ENCODE measurements at regions not wholly inside any gene's neighbourhood (a gene's known extent, or its start where the extent isn't known, plus 50 kb on each side); places are given as distances from the start of the nearest gene placed in this dataset.

- no peak for DNase-seq (ENCODE audit: low read depth)
Measured at GRCh38 chr5:23367874-23368273, 139.5 kb upstream of the PRDM9 start.

DNA sequence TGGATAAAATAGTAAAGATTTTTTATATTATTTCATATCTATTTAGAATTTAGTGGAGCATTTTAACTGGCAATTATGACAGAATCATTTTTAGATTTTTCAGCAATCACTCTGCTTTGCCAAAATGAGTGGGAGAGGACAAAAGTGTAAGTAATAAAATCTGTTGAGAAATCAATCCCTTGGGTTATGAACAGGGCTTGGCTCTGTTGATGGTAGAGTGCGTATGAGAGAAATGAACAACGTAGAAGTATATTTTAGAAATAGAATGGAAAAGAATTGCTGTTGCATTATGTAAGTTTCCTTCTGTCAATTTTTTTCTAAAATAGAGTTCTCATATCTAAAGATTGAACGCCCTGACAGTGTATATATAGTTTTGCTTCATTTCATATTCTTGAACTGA lies 154.1 kb upstream of the PRDM9 start:
- DNase-seq (ENCODE audit: low read depth), result no peak

GRCh38 chr5:23352446-23352845 lies 155.0 kb upstream of the PRDM9 start:
- peak; percentile 11 for DNase-seq (ENCODE audit: low read depth)

DNA sequence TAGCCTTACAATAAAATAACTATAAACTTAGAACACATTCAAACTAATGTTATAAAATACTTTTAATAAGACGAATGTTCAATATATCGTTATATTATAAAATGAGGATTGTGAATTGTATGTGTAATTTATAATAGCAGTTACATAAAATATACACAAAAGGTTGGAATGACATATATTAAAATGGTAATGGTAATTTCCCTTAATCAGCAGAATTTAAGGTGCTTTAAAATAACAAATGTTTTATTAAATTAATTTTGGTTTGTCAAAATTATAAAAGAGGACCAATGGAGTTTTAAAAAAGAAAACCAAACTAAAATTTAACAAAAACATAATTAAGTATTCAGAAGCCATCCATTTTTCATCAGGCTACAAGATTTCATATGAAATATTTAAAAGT lies 164.3 kb upstream of the PRDM9 start:
- DNase-seq (ENCODE audit: low read depth), result no peak

- no peak for DNase-seq (ENCODE audit: low read depth)
Measured at GRCh38 chr5:23332650-23333251, 174.7 kb upstream of the PRDM9 start.

- no peak for DNase-seq (ENCODE audit: low read depth)
Measured at GRCh38 chr5:23330726-23331125, 176.7 kb upstream of the PRDM9 start.

GRCh38 chr5:23319901-23320300 lies 187.5 kb upstream of the PRDM9 start:
- DNase-seq (ENCODE audit: low read depth), result no peak

- no peak for DNase-seq (ENCODE audit: low read depth)
Measured at GRCh38 chr5:23318960-23319359, 188.4 kb upstream of the PRDM9 start.

DNA sequence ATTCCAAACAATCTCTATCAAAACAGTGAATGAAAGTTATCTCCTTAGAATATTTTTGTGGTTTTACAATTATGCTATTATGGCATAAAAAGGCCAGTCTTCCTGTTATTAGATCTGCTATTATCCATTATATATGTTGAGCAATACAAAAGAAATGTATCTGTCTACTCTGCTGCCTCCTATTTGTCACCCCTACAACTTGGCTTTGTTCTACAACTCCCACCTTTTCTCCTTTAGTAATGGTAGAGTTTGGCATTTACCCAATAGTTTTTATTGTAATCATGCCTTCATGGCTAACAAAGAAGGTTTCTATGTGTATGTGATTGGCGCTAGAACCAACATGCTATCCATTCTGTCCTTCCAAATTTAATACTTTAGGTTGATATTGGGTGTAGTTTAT lies 189.2 kb upstream of the PRDM9 start:
- no peak for DNase-seq (ENCODE audit: low read depth)

- no peak for DNase-seq (ENCODE audit: low read depth)
Measured at GRCh38 chr5:23316060-23316591, 191.3 kb upstream of the PRDM9 start.

DNA sequence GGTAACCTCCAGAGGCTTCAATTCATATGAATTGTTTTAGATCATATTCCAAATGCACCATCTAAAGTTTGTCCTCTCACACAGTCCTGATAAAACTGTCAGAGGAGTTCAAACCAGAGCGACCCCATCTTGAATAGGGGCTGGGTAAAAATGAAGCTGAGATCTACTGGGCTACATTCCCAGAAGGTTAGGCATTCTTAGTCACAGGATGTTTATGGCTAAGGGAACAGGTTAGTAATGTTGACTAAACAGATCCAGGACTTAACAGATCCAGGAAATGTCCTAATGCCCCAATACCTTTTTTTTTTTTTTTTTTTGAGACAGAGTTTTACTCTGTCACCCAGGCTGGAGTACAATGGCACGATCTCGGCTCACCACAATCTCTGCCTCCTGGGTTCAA lies 192.6 kb upstream of the PRDM9 start:
- DNase-seq (ENCODE audit: low read depth), result no peak

DNA sequence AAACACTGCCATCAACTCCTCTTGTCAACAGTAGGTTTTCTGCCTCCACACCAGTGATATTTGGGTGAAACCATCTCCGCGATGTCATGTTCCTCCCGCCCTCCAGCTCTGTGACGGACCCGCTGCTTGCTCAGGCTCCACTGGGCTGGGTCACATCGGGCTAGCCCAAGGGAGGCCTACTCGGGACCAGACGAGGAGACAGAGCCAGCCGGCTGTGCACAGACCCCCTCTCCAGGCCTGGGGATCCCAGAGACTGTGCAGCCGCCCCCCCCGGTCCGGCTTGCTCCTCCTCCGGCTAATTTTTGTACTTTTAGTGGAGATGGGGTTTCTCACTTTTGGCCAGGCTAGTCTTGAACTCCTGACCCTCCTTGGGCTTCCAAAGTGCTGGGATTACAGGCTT lies 202.4 kb upstream of the PRDM9 start:
- no peak for DNase-seq (ENCODE audit: low read depth)

DNA sequence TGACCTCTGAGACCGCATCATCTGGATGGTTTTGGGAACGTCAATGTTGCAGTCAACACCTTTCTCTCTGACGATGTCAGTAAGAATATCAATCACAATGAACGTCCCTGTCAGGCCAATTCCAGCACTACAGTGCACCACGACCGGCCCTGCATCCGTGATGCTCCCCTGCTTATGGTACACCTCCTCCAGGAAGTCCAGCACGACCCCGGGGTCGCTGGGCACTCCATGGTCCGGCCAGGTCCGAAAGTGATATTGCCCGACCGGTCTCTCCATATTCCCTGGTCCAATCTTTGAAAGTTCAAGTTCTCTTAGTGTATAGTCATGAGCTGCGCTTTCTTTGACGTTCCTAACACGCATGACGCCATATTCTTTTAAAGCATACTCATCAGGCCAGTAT lies 203.6 kb upstream of the PRDM9 start:
- no peak for DNase-seq (ENCODE audit: low read depth)

GRCh38 chr5:23303435-23303834 lies 204.0 kb upstream of the PRDM9 start:
- no peak for DNase-seq (ENCODE audit: low read depth)

- DNase-seq (ENCODE audit: low read depth), result no peak
Measured at GRCh38 chr5:23302438-23302837, 205.0 kb upstream of the PRDM9 start.

DNA sequence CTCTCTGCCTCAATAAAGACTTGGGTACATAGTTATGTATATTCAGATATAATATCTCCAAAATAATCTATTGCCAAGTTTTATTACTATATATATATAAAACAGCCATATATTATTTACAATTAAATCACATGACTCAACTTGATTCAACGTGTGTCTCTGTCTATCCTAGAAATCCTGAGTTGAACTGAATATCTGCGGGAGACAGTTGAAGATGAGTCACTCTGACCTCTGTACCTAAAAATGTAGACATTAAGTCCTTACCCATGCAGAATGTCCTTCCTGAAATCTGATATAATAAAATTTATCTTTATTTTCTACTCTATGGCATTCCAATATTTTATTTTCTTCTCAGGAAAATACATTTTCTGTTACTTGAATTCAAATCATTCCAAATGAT lies 218.2 kb upstream of the PRDM9 start:
- DNase-seq (ENCODE audit: low read depth), result no peak

- DNase-seq (ENCODE audit: low read depth), result no peak
Measured at GRCh38 chr5:23284656-23285055, 222.8 kb upstream of the PRDM9 start.

DNA sequence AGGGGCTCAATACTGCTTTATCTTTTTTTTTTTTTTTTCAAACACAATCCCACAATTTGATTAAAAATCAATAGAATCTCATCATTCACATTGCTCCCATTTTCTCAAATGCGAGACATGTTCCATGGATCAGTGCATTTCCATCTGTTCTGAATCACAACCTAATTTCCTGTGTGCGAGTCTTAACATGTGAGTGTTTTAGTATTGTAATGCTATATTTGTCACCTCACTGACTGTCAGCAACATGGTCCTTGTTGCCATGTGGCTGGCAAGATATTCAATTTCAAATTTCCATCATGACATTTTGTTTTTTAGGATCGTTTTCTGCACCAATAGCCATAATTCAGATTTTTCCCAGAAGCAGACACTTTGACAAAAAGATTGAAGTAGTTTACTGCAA lies 233.2 kb upstream of the PRDM9 start:
- no peak for DNase-seq (ENCODE audit: low read depth)

- no peak for DNase-seq (ENCODE audit: low read depth)
Measured at GRCh38 chr5:23269981-23270380, 237.4 kb upstream of the PRDM9 start.

DNA sequence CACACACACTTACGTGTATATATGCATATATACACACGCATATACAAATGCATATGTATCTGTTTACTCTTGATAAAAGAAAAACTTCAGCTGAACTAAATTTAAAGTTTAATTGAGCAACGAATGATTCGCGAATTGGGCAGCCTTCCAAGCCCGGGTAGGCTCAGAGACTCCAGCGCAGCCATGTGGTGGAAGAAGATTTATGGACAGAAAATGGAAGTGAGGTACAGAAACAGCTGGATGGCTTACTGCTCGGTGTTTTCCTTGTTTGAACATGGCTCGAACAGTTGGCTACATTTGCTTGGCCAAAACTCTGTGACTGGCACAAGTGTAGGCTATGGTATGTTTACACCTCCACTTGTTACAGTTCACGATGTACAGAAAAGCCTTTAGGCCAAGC lies 239.3 kb upstream of the PRDM9 start:
- no peak for DNase-seq (ENCODE audit: low read depth)

- DNase-seq (ENCODE audit: low read depth), result no peak
Measured at GRCh38 chr5:23260621-23261020, 246.8 kb upstream of the PRDM9 start.

DNA sequence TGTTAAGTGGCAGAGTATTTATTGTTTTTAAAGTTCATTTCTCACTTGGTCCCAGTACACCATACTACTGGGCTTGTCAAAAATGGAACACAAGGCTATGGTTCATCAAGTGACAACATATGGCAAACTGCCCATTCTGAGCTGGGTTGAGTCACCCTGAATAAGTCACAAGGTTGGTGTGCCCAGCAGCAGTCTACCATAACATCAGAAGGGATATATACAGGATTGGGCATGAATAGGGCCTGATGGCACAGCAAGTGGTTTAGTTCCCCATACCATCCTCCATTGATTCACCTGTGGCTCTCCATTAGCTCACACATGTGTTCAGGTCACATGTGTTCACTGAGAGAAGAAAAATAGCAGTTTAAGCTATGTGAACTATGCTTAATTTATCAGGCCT lies 249.8 kb upstream of the PRDM9 start:
- no peak for DNase-seq (ENCODE audit: low read depth)

GRCh38 chr5:23253621-23254198 lies 253.7 kb upstream of the PRDM9 start:
- no peak for DNase-seq (ENCODE audit: low read depth)

DNA sequence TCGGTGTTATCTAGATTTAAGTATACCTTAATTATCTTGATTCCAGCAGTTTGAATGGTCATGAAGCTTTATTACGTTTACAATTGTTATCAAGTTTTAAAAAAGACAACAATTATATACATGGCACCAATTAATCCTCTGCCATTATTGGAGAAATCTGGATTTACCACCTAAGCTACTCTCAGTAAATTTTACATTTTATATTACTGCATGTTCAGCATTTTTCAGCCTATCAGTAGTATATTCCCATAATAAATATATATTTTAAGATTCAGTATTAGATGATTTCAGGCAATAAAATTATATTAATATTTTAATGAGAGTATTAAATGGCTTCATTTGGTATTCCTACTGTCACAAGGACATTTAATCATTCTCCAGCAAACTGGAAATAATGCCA lies 264.5 kb upstream of the PRDM9 start:
- no peak for DNase-seq (ENCODE audit: low read depth)
